A172 (cell line): ENCODE measurements at regions not wholly inside any gene's neighbourhood (a gene's known extent, or its start where the extent isn't known, plus 50 kb on each side); places are given as distances from the start of the nearest gene placed in this dataset.
"Not testable (repeated sequence)": the region's sequence is repeated elsewhere in the genome, so short reads cannot be mapped to it uniquely, and the experiment has no call there.

ENCODE experiments used
- DNase-seq: peaks from one replicate; pipeline ENCODE4 v3.0.0-alpha.2; 2015; ENCODE audit warnings: low spot score

DNA sequence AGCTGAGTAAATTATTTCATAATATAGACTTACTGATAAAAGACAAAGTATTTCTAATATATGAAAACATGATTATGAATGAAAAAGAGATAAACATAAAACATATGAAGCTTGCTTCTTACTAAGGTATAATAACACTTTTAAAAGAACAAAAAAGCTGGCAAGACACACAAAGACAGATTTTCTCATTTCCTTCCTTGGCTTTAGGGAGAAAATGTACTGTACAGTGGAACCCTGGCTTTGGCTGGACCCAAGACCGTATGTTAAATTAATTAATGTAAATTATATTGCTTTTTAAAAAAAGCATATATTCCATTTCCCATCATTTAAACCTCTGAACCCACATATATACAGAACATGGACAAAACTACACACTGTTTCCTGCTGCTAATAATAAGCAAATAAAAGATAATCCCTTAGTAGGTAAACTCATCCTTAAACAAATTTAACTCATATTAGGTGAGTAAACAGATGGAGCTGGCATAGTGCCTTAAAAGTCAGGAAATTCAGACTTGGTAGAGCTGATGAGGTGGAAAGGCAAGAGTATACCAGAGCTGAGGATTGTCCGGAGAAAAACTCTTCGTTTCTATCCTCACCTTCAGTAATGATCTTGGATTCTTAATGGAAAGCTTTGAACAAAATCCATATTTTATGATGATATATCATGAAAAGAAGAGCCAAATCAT, 1016.4 kb upstream of the KCND2 start:
- DNase-seq: no peak

DNA sequence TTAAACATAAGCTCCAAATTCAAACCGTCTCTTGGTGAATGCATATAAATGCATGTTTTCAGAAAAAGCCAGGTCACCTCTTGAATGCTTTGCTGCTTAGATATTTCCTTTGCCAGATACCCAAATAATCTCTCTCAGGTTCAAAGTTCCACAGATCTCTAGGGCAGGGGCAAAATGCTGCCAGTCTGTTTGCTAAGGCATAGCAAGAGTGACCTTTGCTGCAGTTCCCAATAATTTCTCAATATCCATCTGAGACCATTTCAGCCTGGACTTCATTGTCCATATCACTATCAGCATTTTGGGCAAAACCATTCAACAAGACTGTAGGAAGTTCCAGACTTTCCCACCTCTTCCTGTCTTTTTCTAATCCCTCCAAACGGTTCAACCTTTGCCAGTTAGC, 1006.2 kb upstream of the KCND2 start:
- DNase-seq: not testable (repeated sequence)

DNA sequence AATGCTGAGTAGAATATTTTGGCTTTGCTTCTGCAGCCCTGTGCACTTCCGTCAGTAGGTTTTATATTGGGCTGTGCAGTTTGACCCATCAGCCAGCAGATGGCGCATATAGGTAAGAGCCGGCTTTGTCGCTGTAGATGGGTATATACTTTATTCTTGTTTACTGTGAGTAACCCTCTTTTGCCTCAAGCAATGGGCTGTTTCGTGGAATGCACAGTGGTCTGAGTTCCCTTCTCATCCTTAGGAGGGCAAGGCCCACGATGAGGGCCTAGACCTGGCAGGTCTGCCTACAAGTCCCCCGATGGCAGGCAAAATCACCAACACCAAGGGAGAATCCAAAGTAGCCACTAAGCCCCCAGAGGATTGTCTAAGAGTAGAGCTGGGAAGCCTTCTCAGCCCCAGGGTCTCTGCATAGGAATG, 1002.9 kb upstream of the KCND2 start:
- DNase-seq: peak; percentile 69

DNA sequence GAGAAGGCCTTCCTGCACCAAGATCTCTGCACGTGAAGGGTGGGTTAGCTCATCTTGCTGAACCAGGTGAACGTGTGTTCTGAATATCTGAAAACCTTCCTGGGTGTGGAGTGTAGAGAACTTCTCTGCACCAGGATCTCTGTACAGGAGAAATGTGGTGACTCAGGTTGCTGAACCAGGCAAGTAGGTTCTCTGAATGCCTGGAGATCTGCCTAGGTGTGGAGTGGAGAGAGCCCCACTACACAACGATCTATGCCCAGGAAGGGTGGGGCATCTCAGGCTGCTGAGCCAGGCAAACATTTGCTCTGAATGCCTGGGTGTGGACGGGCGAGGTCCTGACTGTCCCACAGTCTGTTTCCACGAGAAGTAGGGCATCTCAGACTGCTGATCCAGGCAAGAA, 1002.3 kb upstream of the KCND2 start:
- DNase-seq: no peak

DNA sequence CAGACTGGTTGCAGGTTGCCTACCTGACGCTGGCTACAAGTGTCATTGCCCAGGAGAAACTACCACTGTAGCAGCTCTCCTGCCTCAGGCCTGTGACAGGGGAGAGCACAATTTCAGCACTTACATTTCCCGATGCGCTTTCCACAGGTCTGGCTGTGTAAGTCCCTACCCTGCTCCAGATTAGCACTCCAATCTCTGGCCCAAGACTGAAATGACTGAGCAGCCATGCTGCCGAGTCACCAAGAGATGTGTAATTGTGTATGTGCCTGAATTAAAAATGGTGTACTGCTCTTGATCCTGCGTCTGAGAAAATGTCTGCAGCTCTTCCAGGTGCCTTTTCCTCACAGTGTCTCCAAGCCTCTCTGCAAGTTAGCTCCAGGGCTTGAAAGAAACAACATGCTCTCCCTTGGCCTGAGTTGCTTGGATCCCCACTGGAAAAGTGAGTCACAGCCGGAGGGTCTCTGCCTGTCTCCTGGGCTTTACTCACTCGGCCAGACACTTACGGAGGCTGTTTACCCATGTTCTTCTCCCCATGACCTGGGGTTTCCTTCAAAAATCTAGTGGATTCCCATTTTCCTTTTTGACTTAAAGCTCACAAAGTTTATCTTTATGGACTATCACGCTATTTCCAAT, 1001.7 kb upstream of the KCND2 start:
- DNase-seq: no peak

DNA sequence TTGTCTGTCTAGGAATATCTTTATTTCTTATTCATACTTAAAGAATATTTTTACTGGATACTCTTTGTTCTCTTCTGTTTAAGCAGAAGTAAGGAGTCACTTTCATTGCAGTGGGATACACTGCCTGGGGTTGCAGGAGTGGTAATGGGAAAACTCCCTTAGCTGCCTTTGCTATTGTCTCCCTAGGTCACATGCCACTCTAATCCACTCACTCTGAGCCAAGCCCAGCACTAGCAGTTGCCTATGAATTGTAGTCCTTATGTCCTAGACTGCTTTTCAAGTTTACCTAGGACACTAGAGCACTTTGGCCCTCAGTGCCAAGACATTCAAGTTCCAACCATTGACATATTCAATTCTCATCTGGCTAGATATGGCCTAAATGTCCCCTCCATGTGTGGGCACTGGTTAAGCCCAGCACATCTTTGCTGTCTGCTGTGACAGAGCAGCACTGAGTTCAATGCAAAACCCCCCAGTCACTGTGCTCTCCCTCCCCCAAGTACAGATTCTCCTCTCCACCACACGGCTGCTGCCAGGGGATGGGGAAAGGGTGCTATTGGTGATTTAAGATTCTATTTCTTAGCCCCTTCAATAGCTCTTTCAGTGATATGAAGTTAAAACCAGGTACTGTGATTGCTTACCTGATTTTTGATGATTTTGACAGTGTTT, 991.7 kb upstream of the KCND2 start:
- no peak for DNase-seq

DNA sequence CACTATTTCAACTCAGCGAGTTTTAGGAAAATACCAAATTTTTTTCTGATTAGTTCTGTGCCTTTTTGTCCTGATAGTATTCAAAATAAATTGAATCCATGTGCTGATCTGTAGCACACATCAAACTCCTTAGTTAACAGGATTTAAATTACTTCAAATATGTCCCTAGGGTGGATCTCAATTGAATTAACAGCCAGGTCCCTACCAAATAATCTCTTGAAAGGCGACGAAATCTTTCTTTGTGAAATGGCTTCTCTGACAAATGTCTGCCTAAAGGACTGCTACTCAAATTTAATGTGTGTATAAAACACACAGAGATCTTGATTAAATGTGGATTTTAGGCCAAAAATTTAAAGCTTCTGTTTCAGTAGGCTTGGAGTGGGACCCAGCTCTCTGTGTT, 989.6 kb upstream of the KCND2 start:
- DNase-seq: no peak

DNA sequence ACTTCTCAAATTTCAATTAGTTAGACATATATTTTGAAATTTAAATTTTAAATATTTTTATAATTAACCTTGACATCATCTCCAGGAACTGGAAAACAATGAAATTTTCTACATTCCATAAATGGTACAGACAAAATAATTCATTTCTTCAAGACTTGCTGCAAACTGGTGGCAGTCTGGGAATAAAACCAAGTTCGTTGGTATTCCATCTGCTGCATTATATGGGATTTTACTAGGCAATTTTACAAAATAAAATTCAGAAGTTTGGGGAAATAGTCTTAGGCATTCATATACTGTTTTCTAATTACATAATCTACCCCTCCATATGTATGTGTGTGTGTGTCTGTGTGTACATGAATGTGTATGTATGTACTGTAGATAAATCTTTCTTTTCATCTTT, 984.6 kb upstream of the KCND2 start:
- DNase-seq: no peak

DNA sequence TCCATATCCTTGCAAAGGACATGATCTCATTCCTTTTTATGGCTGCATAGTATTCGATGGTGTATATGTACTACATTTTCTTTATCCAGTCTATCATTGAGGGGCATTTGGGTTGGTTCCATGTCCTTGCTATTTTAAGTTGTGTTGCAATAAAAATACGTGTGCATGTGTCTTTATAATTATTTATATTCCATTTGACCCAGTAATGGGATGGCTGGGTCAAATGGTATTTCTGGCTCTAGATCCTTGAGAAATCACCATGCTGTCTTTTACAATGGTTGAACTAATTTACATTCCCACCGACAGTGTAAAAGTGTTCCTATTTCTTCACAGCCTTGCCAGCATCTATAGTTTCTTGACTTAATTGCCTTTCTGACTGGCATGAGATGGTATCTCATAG, 972.6 kb upstream of the KCND2 start:
- not testable (repeated sequence) for DNase-seq

DNA sequence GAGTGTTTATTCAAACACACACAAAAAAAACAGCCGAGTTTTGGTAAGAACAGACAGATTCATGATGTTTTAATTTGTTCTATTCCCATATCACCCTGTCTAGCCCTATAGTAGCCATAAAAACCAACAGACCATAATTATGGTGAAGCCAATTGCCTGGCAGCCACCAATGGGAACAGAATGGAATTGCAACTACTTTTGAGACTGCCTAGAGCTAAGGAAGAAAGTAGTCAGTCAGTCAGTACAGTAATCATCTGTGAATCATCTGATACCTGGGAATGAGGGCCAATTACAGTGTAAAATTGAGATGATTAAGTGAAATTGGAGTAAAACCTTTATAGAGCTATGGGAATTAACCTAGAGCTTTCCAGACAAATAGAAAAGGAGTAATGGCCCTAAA, 952.7 kb upstream of the KCND2 start:
- peak; percentile 10 for DNase-seq

DNA sequence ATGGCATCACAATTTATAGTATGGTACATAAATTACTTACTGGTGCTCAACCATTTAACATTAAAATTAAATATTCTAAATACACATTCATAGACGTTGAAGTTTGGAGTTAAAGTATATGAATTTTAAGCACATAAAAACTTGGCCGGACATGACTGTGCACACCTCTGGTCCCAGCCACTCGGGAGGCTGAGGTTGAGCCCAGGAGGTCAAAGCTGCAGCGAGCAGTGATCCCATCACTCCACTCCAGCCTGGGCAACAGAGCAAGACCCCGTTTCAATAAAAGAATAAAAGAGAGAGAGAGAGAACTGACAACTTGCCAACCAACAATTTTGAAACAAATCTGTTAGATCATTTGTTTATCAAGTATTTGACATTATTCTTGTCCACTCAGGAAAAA, 943.3 kb upstream of the KCND2 start:
- DNase-seq: no peak

DNA sequence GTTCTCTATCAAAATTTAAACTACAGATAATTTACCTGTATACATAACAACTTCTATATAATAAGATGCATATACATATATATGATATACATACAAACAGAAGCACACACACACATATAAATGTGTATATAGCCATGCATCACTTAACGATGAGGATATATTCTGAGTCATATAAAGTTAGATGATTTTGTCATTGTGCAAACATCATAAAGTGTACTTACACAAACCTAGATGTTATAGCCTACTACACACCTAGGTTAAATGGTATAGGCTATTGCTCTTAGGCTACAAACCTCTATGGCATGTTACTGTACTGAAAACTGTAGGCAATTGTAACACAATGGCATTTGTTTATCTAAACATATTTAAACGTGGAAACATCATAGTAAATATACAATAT, 937.6 kb upstream of the KCND2 start:
- DNase-seq: no peak

DNA sequence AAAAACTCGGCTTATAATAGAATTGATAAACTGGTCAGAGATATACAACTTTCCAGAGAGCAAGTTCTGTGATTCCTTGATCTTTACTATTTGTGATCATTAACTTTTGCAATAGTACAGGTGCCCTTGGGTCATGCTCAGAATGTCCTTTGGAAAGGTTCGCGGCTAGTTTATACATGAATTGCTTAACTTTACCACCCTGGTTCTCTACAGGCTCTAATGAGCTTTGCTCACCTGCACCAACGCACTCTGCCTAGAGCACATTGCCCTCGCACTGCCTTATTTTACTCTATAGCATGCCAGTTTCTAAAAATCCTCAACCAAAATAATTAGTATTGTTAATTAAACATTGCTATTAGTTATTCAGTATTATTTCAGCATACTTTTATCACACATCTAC, 931.2 kb upstream of the KCND2 start:
- no peak for DNase-seq

DNA sequence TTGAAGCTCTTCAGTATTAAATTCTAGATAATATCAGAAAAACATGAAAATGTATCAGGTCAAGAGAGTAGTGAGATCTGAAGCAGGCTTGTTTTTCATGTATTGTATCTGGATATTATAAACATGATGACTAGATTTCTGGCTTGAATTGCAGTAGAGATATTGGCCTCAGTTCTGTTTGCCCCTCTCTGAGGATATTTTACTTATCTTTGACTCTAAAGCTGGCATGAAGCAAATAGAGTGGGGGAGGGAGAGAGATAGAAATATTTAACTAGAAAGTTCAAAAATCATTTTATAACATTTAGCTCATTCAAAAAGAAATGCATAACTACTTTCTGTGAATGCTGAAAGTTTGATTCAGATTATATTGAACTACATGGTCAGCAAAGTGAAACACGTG, 929.7 kb upstream of the KCND2 start:
- no peak for DNase-seq

DNA sequence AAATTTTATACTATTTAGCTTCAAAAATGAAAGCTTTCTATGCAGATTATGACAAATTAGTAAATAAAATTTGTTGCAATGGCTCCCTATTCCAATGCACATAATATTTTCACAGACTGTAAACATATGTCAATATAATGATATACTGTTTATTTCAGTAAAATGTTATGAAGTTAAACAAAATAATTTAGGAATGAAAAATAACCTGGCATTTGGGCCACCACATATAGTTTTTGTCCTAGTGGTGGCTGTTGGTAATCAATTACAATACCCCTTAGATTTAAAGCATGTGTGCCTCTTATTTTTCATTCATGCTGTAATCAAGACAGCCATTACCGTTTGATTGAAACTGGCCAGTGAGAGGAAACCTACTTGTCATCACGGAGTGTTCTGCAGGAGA, 928.5 kb upstream of the KCND2 start:
- no peak for DNase-seq

DNA sequence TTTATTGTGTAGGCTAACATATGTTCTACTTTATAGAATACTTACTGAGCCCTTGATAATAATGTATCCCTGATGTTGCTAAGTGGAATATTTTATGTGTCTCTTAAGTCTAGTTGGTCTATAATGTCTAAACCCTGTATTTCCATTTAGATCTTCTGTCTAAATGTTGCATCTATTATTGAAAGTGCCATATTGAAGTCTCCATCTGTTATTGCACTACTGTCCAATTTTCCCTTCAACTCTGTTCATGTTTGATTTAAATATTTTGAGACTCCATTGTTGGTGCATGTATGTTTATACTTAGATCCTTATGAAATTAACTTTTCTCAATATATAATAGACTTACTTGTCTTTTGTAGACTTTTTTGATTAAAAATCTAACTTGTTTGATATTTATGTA, 924.5 kb upstream of the KCND2 start:
- no peak for DNase-seq

DNA sequence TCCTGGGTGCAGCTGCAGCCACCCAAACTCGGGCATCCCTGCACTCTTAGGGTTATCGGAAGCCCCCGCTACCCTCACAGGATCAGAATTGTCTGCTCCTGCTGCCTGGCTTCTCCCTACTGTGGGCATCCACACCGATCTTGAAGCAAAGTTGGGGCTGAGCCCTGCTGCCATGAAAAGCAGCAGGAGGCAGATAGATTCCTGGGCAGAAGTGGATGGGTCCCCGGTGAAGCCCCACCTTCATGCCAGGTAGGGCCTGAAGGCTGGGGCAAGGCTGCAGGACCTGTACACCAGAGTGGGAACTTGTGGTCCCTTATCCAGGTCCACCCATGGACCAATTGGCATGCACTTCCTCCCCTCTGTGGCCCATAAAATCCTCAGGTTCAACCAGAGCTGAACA, 922.6 kb upstream of the KCND2 start:
- DNase-seq: no peak

DNA sequence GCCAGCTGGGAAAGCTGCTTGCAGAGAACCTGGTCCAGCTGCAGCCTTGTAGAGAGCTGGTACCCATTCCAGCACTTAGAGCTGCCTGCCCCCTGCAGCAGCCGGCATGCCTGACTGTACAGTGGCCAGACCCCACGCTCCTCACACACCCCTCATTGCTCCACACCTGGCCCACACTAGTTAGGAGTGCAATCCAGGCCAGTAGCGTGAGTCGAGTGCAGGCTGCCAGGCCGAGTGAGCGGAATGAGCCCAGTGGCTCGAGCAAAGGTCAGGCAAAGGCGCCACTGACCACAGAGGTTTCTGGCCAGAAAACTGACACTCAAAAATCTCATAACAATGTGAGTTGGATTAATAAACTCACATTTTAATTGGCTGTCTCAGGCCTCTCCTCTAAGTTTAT, 921.7 kb upstream of the KCND2 start:
- DNase-seq: no peak

DNA sequence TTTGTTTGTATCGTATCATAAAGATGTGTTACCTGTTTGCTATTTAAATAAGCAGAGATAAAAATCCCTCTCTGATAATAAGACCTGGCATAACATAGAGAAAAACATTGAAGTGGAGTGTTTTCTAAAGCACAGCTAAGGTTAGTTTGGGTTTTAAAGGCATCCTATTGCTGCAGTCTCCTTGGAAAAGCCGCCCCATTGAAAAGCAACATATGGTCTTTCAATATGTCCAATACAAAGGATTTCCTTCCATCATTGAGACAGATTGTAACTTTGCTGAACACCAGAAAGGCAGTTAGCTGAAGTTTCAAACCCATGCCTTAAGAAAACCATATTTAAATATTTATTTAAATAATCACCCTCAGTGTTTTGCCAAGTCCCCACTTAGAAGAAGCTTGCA, 898.5 kb upstream of the KCND2 start:
- no peak for DNase-seq

DNA sequence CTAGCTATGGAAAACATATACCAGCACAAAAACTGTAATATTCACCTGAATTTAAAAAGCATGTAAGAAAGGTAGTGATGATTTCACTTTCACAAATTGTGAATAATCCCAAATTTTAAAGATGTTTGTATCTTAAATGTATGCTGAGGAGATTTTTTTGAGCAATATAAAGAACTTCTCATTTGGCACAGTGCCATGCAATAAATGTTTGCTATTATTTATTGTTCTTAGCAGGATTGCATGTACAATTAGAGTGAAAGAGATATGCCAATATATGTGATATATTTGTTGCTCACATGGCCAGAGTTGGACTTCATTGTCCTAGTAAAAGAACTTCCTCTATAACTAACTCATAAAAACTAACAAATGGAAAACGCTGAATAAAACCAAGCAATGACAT, 895.1 kb upstream of the KCND2 start:
- no peak for DNase-seq

DNA sequence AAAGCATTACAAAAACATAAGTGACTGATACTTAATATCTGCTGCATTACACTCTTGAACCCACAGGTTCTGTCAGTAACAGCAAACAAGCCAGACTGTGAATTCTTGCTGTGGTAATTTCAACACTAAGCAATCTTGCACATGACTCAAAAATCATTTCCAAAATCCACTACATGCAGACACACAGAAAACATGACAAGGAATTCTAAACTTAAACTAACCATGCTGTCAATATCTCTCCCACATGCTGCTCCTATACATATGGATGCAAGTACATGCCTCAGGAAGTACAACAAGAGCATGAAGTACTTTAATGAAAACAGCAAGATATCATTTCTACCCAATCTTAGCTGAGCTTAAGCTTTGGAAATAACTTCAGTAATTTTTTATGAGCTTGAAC, 890.2 kb upstream of the KCND2 start:
- no peak for DNase-seq

DNA sequence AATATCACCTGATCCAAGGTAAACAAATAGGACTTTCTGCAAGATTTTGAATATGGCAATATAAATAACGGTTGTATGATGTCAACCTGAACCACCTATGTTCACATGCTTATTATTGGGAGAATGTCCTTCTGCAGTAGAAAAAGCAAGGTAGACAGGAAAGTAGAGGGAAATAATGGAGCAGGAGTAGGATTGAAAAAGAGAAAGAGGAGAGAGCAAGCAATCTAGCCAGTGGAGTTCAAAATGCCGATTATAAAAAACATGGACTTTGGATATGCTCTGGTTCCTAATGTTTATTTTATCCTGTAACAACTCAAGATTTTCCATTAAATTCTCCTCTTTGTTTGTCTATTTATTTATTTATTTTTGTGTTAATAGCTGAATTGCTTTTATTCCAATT, 878.0 kb upstream of the KCND2 start:
- DNase-seq: no peak

DNA sequence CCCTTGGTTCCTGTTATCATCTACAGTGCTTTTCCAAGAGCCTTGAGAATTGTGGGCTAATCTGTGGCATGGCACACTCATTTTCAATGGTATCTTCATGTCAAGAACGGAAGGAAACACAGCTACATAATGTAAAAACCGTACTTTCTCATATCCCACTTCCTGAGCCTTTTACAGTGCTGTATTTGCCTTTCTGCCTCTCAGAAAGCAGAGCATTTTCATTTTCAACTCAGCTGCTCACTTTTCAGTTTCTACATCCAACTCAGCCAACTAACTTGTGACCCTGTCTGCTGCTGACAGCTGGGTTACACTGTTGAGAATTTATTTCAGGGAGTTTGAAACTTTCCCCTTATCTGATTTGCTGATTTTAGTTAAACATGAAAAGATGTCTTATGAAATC, 875.8 kb upstream of the KCND2 start:
- DNase-seq: no peak

DNA sequence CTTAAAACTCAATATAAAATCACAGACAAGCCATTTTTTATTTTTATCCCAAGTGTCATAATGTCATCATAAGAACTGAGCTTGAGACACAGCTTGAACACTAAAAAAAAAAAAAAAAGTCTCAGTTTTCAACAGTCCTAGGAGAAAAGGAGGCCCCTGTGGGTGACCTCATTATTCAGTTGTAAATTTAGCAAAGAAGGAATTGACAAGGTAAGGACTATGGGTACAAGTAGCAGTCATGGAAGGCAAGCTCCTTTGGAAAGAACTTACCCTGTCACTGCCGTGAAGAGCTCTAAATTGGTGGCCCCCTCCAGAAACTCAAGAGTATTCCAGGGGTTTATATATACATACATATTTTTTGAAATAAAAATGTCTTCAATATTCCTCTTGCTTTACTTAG, 864.4 kb upstream of the KCND2 start:
- no peak for DNase-seq
